Activated naive CD4-positive, alpha-beta T cell treated with anti-CD3 and anti-CD28 coated beads for 36 hours (primary cell): ENCODE measurements at regions not wholly inside any gene's neighbourhood (a gene's known extent, or its start where the extent isn't known, plus 50 kb on each side); places are given as distances from the start of the nearest gene placed in this dataset.

Source experiments
- CTCF ChIA-PET: fragments of 350-600 bp; sonication (Branson Sonifier 250); formaldehyde crosslinking; loops from one replicate; lab custom pipeline; 2021; ENCODE audit warnings: antibody characterized with exemption; lab: Charles Lee
- DNase-seq: peaks from one replicate; pipeline ENCODE4 v3.0.0-alpha.2; 2020
- H3K27ac Mint-ChIP-seq: one replicate; pipeline ENCODE4 v1.8.0; 2021; ENCODE audit warnings: mild to moderate bottlenecking, mixed read lengths
- H3K27me3 Mint-ChIP-seq: one replicate; pipeline ENCODE4 v1.8.0; 2021; ENCODE audit warnings: low read depth, mixed read lengths
- H3K36me3 Mint-ChIP-seq: one replicate; pipeline ENCODE4 v1.8.0; 2021; ENCODE audit warnings: low read depth, mixed read lengths
- H3K4me1 Mint-ChIP-seq: one replicate; pipeline ENCODE4 v1.8.0; 2021; ENCODE audit warnings: low read depth, mixed read lengths
- H3K4me3 Mint-ChIP-seq: one replicate; pipeline ENCODE4 v1.8.0; 2021; ENCODE audit warnings: mild to moderate bottlenecking, moderate library complexity, mixed read lengths
- H3K9me3 Mint-ChIP-seq: one replicate; pipeline ENCODE4 v1.8.0; 2021; ENCODE audit warnings: mixed read lengths
- intact Hi-C: fragments of 100-400 bp; cut with micrococcal nuclease; formaldehyde crosslinking; loops from one replicate; pipeline ENCODE4 v1.15.1; 2023

DNA sequence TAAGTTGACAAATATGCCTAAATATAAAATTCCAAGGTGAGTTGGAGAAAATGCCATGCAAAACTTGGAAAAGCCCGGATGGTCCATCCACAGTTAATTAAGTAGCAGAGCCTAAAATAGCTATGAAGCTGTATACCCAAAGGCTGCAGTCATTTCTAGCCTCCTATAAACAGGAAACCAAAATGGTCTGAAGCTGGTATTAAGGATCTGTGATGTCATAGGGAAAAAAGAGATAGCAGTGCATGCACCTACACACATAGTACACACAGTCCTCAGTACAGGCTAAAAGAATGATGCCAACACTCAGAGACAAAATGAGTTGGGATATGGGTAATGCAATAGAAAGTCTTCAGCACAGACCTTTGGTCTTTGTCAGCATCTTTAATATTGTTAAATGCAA, 736.9 kb downstream of the EFNB2 start:
- CTCF ChIA-PET: no interaction called here

GRCh38 chr13:105796081-105796480, 739.4 kb downstream of the EFNB2 start:
- Mint-ChIP-seq H3K27ac (no peak overlapping the region), H3K36me3 (no peaks in the 10 kb centered on the region), H3K27me3 (no peaks in the 10 kb centered on the region), H3K4me1 (no peaks in the 10 kb centered on the region), H3K9me3 (peaks cover 5% of the 10 kb centered on the region), H3K4me3 (no peak overlapping the region)
- DNase-seq: no peak
- intact Hi-C loops: no loop called here
- CTCF ChIA-PET: no interaction called here

More for the DNA sequence above, 736.9 kb downstream of the EFNB2 start:
- H3K4me1 Mint-ChIP-seq: no peaks in the 10 kb centered on the region
- no peak overlapping the region for H3K27ac Mint-ChIP-seq
- intact Hi-C loops: no loop called here
- no peaks in the 10 kb centered on the region for H3K36me3 Mint-ChIP-seq
- H3K27me3 Mint-ChIP-seq: no peaks in the 10 kb centered on the region
- no peaks in the 10 kb centered on the region for H3K9me3 Mint-ChIP-seq
- no peak for DNase-seq
- no peak overlapping the region for H3K4me3 Mint-ChIP-seq

GRCh38 chr13:105790923-105791322, 744.5 kb downstream of the EFNB2 start:
- CTCF ChIA-PET: interaction anchor here (0.6 kb wide), 1 partner anchor 1018 kb away, joined by 3 read pairs; no protein-coding TSS in a partner anchor
- Mint-ChIP-seq H3K9me3 (peaks cover 5% of the 10 kb centered on the region), H3K27me3 (no peaks in the 10 kb centered on the region), H3K4me3 (no peak overlapping the region), H3K4me1 (no peaks in the 10 kb centered on the region), H3K27ac (no peak overlapping the region), H3K36me3 (no peaks in the 10 kb centered on the region)
- no peak for DNase-seq
- intact Hi-C loops: no loop called here

DNA sequence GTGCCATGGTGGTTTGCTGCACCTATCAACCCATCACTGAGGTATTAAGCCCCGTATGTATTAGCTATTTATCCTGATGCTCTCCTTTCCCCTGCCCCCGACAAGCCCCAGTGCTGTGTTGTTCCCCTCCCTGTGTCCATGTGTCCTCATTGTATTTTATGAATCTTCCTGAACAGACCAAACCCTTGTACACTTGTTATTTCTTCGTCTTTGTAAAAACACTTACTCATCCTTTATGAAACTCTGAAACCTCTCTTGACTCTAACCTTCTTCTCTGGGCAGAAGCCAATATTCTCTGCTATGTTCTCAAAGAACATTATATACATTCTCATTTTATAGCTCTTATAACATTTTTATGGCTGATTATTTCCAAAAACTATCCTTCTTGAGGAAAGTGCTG, 746.9 kb downstream of the EFNB2 start:
- no peaks in the 10 kb centered on the region for H3K4me1 Mint-ChIP-seq
- no peaks in the 10 kb centered on the region for H3K27me3 Mint-ChIP-seq
- intact Hi-C loops: no loop called here
- H3K9me3 Mint-ChIP-seq: peaks cover 7% of the 10 kb centered on the region
- H3K27ac Mint-ChIP-seq: no peak overlapping the region
- CTCF ChIA-PET: no interaction called here
- DNase-seq: no peak
- H3K4me3 Mint-ChIP-seq: no peak overlapping the region
- no peaks in the 10 kb centered on the region for H3K36me3 Mint-ChIP-seq

DNA sequence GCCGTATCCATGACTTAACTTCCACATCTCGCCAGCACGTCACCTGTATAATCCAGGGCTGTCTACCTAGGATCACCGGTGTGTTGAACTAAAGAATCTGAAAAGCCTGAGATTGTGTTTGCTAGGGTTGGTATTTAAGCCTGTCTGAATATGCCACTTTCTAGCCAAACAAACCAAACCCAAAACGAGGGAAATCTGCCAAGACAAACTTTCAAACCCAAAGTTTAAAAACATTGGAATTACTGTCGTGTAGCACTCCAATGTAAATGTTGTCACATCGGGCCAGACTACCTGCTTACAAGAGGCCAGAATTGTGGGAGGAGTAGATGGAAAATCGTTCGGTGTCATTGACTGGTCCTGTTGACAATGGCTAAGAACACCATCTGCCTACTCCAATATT, 747.8 kb downstream of the EFNB2 start:
- no peaks in the 10 kb centered on the region for H3K4me1 Mint-ChIP-seq
- DNase-seq: no peak
- no peaks in the 10 kb centered on the region for H3K36me3 Mint-ChIP-seq
- CTCF ChIA-PET: no interaction called here
- H3K27ac Mint-ChIP-seq: no peak overlapping the region
- peaks cover 3% of the 10 kb centered on the region for H3K9me3 Mint-ChIP-seq
- no peak overlapping the region for H3K4me3 Mint-ChIP-seq
- intact Hi-C loops: no loop called here
- no peaks in the 10 kb centered on the region for H3K27me3 Mint-ChIP-seq

- intact Hi-C loops: no loop called here
- Mint-ChIP-seq H3K27me3 (no peaks in the 10 kb centered on the region), H3K4me1 (no peaks in the 10 kb centered on the region), H3K9me3 (peaks cover 1% of the 10 kb centered on the region), H3K36me3 (no peaks in the 10 kb centered on the region), H3K27ac (no peak overlapping the region), H3K4me3 (no peak overlapping the region)
- CTCF ChIA-PET: no interaction called here
- no peak for DNase-seq
Observed at GRCh38 chr13:105785436-105785835, 750.0 kb downstream of the EFNB2 start.

GRCh38 chr13:105783261-105783660, 752.2 kb downstream of the EFNB2 start:
- no peak for DNase-seq
- Mint-ChIP-seq H3K36me3 (no peaks in the 10 kb centered on the region), H3K4me3 (no peak overlapping the region), H3K4me1 (no peaks in the 10 kb centered on the region), H3K27me3 (no peaks in the 10 kb centered on the region), H3K9me3 (peaks cover 1% of the 10 kb centered on the region), H3K27ac (no peak overlapping the region)
- intact Hi-C loops: no loop called here
- CTCF ChIA-PET: no interaction called here

DNA sequence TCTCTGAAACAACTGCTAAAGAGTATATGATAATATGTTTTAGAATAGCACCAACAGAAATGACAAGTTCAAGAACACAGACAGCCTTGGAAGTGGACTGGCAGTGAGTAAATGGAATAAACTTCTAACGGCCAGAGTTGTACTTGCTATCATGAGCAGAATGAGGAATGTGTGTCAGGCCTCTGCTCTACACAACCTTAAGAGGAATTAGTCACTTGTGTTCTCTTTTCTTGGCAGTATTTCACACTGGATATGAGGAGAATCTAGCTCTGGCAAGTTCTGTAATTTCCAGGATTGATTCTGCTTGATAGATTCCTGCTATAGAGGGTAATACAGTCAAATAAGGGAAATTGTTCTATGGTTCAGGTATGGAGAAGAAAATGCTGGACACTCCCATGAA, 757.3 kb downstream of the EFNB2 start:
- Mint-ChIP-seq H3K4me1 (no peaks in the 10 kb centered on the region), H3K4me3 (no peak overlapping the region), H3K27ac (no peak overlapping the region), H3K9me3 (no peaks in the 10 kb centered on the region), H3K27me3 (no peaks in the 10 kb centered on the region), H3K36me3 (no peaks in the 10 kb centered on the region)
- intact Hi-C loops: no loop called here
- CTCF ChIA-PET: no interaction called here
- DNase-seq: no peak

- Mint-ChIP-seq H3K4me1 (no peaks in the 10 kb centered on the region), H3K4me3 (no peak overlapping the region), H3K27ac (no peak overlapping the region), H3K27me3 (no peaks in the 10 kb centered on the region), H3K36me3 (no peaks in the 10 kb centered on the region), H3K9me3 (no peaks in the 10 kb centered on the region)
- CTCF ChIA-PET: no interaction called here
- intact Hi-C loops: no loop called here
- no peak for DNase-seq
Observed at GRCh38 chr13:105774739-105775460, 760.6 kb downstream of the EFNB2 start.

DNA sequence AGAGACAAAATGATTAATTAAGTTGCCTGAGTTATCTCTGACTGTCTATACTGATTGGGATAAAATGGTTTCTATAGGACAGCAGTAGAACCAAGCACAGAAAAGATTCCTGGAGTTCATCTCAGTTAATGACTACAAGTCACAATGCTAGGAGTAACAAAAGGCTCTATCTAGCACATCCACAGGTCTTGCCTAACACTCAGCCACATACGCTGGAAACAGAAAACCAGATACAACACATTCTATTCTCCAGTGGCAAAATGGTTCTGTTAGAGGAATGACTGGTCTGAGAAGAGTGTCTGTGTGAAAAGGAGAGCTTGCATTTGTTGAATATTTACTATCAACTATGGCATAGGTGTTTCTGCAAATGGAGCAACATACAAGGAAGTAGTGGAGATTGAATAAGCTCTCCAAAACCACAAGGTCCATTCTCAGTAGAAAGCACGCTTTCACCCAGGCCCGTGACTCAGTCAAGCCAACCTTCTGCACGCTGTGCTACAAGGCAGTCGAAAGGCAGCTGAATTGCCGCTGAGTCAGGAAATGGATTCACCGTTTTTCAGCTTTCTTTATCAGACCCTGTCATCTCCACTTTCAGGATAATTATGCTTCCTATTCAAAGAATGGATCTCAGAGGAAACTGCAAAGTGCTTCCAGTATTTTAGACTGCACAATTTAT, 761.5 kb downstream of the EFNB2 start:
- Mint-ChIP-seq H3K27ac (no peak overlapping the region), H3K4me3 (no peak overlapping the region), H3K9me3 (no peaks in the 10 kb centered on the region), H3K4me1 (no peaks in the 10 kb centered on the region), H3K36me3 (no peaks in the 10 kb centered on the region), H3K27me3 (no peaks in the 10 kb centered on the region)
- no peak for DNase-seq
- CTCF ChIA-PET: no interaction called here
- intact Hi-C loops: no loop called here

GRCh38 chr13:105773241-105773640, 762.2 kb downstream of the EFNB2 start:
- intact Hi-C loops: no loop called here
- H3K27me3 Mint-ChIP-seq: no peaks in the 10 kb centered on the region
- H3K4me3 Mint-ChIP-seq: no peak overlapping the region
- no peaks in the 10 kb centered on the region for H3K36me3 Mint-ChIP-seq
- no peak overlapping the region for H3K27ac Mint-ChIP-seq
- H3K4me1 Mint-ChIP-seq: no peaks in the 10 kb centered on the region
- DNase-seq: no peak
- CTCF ChIA-PET: no interaction called here
- H3K9me3 Mint-ChIP-seq: no peaks in the 10 kb centered on the region

- no peak for DNase-seq
- intact Hi-C loops: no loop called here
- H3K4me3 Mint-ChIP-seq: no peak overlapping the region
- no peaks in the 10 kb centered on the region for H3K36me3 Mint-ChIP-seq
- H3K9me3 Mint-ChIP-seq: no peaks in the 10 kb centered on the region
- CTCF ChIA-PET: no interaction called here
- H3K4me1 Mint-ChIP-seq: no peaks in the 10 kb centered on the region
- no peaks in the 10 kb centered on the region for H3K27me3 Mint-ChIP-seq
- no peak overlapping the region for H3K27ac Mint-ChIP-seq
Observed at GRCh38 chr13:105764486-105764885, 771.0 kb downstream of the EFNB2 start.

DNA sequence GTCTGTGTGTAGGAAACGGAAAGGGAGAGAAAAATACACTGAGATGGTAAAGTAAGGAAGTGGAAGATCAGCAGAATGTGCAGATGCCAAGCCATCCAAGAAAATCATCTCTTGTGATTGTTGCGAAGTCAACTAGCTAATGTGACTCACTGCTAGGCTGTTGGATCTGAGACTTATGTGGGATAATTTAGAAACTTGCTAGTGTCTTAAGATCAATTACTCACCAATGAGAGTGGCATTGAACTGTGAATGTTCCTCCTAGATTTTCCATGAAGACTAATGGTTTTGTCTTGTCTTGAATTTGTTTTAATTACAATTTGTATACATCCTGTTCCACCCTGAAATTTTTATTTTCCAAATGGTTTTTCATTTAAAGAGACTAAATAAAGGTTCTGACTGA, 771.6 kb downstream of the EFNB2 start:
- CTCF ChIA-PET: no interaction called here
- Mint-ChIP-seq H3K27me3 (no peaks in the 10 kb centered on the region), H3K4me1 (no peaks in the 10 kb centered on the region), H3K4me3 (no peak overlapping the region), H3K9me3 (no peaks in the 10 kb centered on the region), H3K27ac (no peak overlapping the region), H3K36me3 (no peaks in the 10 kb centered on the region)
- no peak for DNase-seq
- intact Hi-C loops: no loop called here
